ENCODE measurements at regions not wholly inside any gene's neighbourhood (a gene's known extent, or its start where the extent isn't known, plus 50 kb on each side); places are given as distances from the start of the nearest gene placed in this dataset.
"Not testable (repeated sequence)": the region's sequence is repeated elsewhere in the genome, so short reads cannot be mapped to it uniquely, and the experiment has no call there.

DNA sequence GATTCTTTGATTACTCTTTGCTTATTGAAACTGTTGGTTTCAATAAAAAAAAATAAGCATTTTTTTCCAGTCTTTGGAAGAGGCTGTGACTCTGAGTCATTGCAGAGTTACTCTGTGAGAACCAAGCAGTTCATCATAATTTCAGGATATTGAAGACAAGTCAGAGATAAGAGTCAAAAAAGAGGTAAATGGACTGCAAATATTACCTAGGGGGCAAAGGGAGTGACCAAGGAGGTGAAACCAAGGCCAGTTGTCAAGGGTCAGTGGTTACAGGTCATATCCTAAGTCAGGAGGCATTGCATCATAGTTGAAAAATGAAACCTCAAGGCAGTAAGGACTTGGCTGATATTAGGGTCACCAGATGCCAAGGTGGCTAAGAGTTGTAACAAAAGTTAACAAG is 597.1 kb upstream of the USP24 start:
- CTCF ChIA-PET: no interaction called here

DNA sequence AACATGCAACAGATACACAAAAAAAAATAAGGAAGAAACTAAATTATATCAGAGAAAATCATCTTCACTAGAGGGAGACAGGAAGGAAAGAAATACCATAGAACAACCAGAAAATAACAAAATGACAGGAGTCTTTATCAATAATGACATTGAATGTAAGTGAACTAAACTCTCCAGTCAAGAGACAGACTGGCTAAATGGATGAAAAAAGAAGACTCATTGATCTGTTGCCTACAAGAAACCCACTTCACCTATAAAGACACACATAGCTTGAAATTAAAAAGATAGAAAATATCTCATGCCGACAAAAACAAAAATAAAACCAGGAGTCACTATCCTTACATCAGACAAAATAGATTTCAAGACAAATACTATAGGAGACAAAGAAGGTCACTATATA is 593.1 kb upstream of the USP24 start:
- no peak for DNase-seq
- Mint-ChIP-seq H3K27ac (no peak overlapping the region), H3K4me1 (no peaks in the 10 kb centered on the region), H3K4me3 (no peak overlapping the region), H3K27me3 (no peaks in the 10 kb centered on the region), H3K36me3 (no peaks in the 10 kb centered on the region), H3K9me3 (peaks cover 2% of the 10 kb centered on the region)
- CTCF ChIA-PET: no interaction called here

More for the DNA sequence above, 597.1 kb upstream of the USP24 start:
- H3K4me3 Mint-ChIP-seq: no peak overlapping the region
- peaks cover 2% of the 10 kb centered on the region for H3K9me3 Mint-ChIP-seq
- H3K4me1 Mint-ChIP-seq: peaks cover 3% of the 10 kb centered on the region
- DNase-seq: no peak
- H3K27ac Mint-ChIP-seq: no peak overlapping the region
- H3K27me3 Mint-ChIP-seq: no peaks in the 10 kb centered on the region
- H3K36me3 Mint-ChIP-seq: no peaks in the 10 kb centered on the region

DNA sequence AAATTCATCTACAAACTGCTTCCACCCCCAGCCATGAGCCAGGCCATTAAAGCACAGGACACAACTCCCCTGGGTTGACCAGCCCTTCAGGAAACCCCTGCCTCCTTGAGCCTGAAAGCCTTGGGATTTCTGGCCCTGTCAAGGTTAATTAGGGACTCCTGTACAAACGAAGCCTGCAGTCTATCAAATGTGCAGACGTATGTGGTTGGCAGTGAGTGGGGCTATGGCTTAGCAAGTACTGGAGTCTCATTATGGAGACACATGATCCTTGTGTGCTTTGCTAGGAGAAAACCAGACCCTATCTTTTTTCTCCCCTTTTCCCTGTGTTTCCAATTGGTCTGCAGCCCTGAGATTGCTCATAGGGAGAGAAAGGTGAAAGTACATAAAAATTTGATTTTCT is 588.3 kb upstream of the USP24 start:
- no peaks in the 10 kb centered on the region for H3K4me1 Mint-ChIP-seq
- CTCF ChIA-PET: no interaction called here
- DNase-seq: no peak
- H3K4me3 Mint-ChIP-seq: no peak overlapping the region
- H3K9me3 Mint-ChIP-seq: peaks cover 8% of the 10 kb centered on the region
- H3K27ac Mint-ChIP-seq: no peak overlapping the region
- no peaks in the 10 kb centered on the region for H3K27me3 Mint-ChIP-seq
- H3K36me3 Mint-ChIP-seq: no peaks in the 10 kb centered on the region

DNA sequence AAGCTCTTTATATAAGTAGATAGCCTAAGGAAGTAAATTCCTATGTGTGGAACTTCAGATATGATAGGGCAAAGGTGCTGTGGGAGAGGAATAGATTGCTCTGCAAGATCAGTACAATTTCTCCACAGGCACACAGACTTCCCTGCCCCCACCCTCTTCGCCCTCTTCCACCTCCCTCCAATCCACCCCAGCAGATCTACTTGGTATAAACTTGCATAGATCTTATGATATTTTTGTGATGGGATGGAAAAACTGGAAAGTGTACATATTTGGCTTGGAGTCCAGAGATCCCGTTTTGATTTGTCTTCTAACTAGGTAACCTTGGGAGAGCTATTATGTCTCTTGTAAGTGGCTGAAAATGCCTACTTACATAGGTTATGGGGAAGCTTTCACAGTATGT is 586.3 kb upstream of the USP24 start:
- no peaks in the 10 kb centered on the region for H3K27me3 Mint-ChIP-seq
- H3K4me1 Mint-ChIP-seq: no peaks in the 10 kb centered on the region
- CTCF ChIA-PET: no interaction called here

DNA sequence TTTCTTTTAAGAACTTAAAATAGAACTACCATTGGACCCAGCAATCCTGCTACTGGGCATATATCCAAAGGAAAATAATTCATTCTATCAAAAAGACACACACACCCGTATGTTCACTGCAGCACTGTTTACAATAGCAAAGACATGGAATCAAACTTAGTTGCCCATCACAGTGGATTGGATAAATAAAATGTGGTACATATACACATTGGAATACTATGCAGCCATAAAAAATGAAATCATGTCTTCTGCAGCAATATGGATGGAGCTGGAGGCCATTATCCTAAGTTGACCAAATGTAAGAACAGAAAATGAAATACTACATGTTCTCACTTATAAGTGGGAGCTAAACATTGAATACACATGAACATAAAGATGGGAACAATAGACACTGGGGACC is 585.3 kb upstream of the USP24 start:
- CTCF ChIA-PET: no interaction called here
- Mint-ChIP-seq H3K27ac (no peak overlapping the region), H3K9me3 (peaks cover 7% of the 10 kb centered on the region), H3K36me3 (no peaks in the 10 kb centered on the region), H3K4me3 (no peak overlapping the region), H3K27me3 (no peaks in the 10 kb centered on the region), H3K4me1 (no peaks in the 10 kb centered on the region)
- DNase-seq: no peak

More for the DNA sequence above, 586.3 kb upstream of the USP24 start:
- DNase-seq: no peak
- no peak overlapping the region for H3K27ac Mint-ChIP-seq
- H3K36me3 Mint-ChIP-seq: no peaks in the 10 kb centered on the region
- H3K9me3 Mint-ChIP-seq: peaks cover 7% of the 10 kb centered on the region
- H3K4me3 Mint-ChIP-seq: no peak overlapping the region

DNA sequence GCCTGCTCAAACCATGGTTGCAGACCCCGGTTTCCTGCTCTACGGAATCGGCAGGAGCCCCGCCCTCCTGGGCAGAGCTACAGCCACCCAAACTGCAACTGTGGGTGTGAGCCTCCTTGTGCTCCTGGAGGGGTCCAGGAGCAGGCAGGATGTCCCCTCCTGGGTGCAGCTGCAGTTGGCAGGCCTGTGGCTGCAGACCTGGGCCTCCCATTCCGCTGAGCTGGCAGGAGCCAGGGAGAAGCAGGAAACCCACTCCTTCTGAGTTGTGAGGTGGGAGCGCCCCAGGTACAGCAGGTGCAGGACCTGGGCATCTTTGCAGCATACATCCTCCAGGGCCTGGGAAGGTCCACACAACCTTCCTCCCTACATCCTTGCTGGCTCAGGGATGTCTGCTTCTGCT is 578.7 kb upstream of the USP24 start:
- no peaks in the 10 kb centered on the region for H3K27me3 Mint-ChIP-seq
- CTCF ChIA-PET: no interaction called here
- no peak for DNase-seq
- no peak overlapping the region for H3K27ac Mint-ChIP-seq
- no peaks in the 10 kb centered on the region for H3K9me3 Mint-ChIP-seq
- H3K4me1 Mint-ChIP-seq: no peaks in the 10 kb centered on the region
- H3K36me3 Mint-ChIP-seq: no peaks in the 10 kb centered on the region
- H3K4me3 Mint-ChIP-seq: no peak overlapping the region

DNA sequence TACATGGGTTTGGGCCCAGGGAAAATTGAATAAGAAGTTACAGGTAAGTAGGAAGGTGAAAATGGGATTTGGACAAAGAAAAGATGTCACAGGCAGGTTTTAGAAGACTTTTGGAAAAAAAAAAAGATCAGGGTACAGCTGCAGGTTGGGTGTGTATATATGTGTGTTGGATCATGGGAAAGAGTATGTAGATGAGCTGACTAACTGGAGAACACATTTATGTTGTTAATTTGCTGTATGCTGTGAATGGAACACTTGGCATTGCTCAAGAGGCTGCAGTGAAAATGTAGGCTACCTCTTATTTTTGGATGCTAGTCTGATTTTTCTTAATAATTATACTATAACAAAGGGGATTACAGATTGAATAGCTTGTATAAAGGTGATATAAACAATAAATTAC is 577.7 kb upstream of the USP24 start:
- CTCF ChIA-PET: no interaction called here
- Mint-ChIP-seq H3K36me3 (no peaks in the 10 kb centered on the region), H3K4me3 (no peak overlapping the region), H3K9me3 (peaks cover 2% of the 10 kb centered on the region), H3K27ac (no peak overlapping the region), H3K27me3 (no peaks in the 10 kb centered on the region), H3K4me1 (no peaks in the 10 kb centered on the region)
- no peak for DNase-seq

DNA sequence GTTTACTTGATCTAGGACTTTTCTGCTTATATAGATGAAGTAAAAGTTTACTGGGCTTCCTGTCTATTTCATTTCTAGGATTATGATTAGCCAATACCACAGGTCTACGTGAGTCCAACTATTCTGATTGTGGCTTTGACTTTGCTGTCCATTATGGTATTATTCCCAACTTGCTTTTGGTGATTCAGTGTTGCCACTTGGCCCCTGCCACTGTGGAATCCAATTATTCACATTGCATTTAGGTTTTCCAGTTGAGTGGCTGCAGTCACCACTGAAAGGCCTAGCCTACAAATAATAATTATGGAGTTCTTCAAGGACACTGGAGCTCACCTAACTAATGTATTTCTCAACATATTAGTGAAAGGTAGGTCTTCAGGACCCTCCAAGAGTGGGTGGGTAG is 574.3 kb upstream of the USP24 start:
- H3K4me1 Mint-ChIP-seq: no peaks in the 10 kb centered on the region
- CTCF ChIA-PET: no interaction called here
- no peaks in the 10 kb centered on the region for H3K27me3 Mint-ChIP-seq
- no peak for DNase-seq
- no peaks in the 10 kb centered on the region for H3K36me3 Mint-ChIP-seq
- H3K4me3 Mint-ChIP-seq: no peak overlapping the region
- H3K27ac Mint-ChIP-seq: no peak overlapping the region
- H3K9me3 Mint-ChIP-seq: peaks cover 4% of the 10 kb centered on the region

DNA sequence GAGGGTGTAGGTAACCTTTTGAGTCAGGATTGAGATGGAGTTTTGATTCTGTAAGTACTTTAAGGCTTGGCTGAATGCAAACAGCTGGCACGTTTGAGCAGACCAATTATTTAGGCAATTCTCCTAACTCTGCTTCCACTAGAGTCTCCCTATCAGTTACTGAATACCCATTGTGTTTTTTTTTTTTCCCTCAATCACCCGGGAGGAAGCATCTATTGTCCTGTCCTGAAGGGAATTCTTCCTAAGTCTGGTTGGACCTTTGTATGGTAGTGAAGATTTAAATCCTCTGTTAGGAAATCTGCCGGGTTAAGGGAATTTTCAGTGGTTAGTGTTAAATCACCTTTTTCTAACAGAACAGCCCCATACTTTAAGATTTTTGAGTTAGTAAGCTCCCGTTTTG is 571.2 kb upstream of the USP24 start:
- Mint-ChIP-seq H3K4me3 (no peak overlapping the region), H3K27ac (no peak overlapping the region), H3K27me3 (no peaks in the 10 kb centered on the region), H3K36me3 (no peaks in the 10 kb centered on the region), H3K9me3 (peaks cover 4% of the 10 kb centered on the region), H3K4me1 (no peaks in the 10 kb centered on the region)
- CTCF ChIA-PET: no interaction called here
- DNase-seq: no peak

DNA sequence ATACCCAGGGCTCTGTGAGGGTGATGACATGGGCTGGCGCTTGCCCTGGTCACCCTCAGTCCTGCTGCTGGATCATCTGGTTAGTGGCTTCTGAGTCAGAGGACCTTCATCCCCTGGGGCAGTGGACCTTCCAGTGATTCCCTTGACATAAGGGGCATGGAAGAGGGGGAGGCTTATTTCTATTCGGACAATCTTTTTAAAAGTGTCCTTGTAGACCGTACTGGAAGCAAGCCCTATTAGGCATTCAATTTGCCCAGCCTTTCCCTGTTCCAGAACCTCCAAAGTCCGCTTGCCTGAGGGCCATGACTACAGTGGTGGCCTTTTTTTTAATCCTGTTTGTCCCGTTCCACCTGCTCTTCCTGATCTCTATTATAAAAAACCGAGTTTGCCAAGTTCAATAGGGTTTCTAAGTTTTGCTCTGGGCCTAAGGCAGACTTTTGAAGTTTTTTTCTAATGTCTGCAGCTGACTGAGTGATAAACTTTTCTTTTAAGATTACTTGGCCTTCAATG is 569.8 kb upstream of the USP24 start:
- DNase-seq, CTCF ChIA-PET, H3K4me1 Mint-ChIP-seq, H3K27ac Mint-ChIP-seq, H3K4me3 Mint-ChIP-seq, H3K9me3 Mint-ChIP-seq, H3K27me3 Mint-ChIP-seq, H3K36me3 Mint-ChIP-seq: not testable (repeated sequence)

DNA sequence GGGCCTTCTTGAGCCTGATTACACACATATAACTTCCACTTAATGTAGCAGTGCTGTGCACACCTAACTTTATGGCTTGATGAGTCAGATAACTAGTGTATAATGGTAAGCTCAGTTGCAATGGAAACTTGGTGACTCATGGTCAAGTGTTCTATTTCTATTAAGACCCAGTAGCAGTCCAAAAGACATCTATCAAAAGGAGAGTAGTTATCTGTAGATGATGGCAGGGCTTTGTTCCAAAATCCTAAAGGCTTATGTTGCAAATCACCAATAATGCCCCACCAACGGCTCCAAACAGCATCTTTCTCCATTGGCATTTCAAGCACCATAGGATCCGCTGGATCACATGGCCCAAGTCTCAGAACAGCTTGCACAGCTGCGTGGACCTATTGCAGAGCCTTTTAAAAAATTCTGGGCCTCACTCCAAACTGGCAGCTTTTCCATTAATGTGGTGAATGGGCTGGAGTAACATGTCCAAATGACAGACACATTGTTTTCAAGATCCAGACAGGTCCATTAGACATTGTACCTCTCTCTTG is 566.8 kb upstream of the USP24 start:
- Mint-ChIP-seq H3K36me3 (no peaks in the 10 kb centered on the region), H3K27ac (no peak overlapping the region), H3K9me3 (no peaks in the 10 kb centered on the region), H3K27me3 (no peaks in the 10 kb centered on the region), H3K4me1 (no peaks in the 10 kb centered on the region), H3K4me3 (no peak overlapping the region)
- no peak for DNase-seq
- CTCF ChIA-PET: no interaction called here

DNA sequence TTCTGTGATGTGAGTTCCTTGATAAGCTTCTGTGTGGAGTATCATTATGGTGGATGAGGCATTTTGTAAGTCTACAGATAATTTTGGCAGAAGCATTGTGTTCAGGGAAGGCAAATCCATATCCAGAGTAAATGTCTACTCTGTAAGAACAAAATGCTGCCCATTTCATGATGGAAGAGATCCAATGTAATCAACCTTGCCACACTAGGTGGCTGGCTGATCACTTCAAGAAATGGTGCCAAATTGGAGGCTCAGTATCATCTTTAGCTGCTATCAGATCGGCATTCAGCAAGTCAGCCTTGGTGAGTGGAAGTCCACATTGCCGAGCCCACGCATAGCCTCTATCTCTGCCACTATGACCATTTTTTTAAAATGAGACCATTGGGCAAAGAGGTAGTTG is 565.8 kb upstream of the USP24 start:
- no peak overlapping the region for H3K4me3 Mint-ChIP-seq

DNA sequence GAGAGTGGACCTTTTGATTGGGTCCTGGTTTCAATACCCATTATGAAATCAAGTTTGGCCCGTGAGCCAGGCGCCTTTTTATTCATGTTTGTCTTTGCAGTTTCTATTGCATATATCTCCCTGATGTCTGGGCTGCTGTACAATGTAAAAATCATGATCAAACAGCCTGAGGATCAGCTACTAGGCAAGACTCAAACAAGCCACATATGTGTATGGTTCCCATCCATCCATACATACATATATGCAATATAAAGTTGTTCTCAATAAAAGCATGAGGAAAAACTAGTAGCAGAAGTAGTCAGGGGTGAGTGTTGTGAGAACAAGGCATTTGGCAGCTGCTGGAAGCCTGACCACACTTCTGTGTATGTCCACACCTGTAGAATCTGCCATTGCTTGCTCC is 562.4 kb upstream of the USP24 start:
- H3K36me3 Mint-ChIP-seq: no peaks in the 10 kb centered on the region
- CTCF ChIA-PET: no interaction called here
- no peak overlapping the region for H3K27ac Mint-ChIP-seq
- no peak for DNase-seq
- no peak overlapping the region for H3K4me3 Mint-ChIP-seq
- H3K9me3 Mint-ChIP-seq: no peaks in the 10 kb centered on the region
- no peaks in the 10 kb centered on the region for H3K4me1 Mint-ChIP-seq
- no peaks in the 10 kb centered on the region for H3K27me3 Mint-ChIP-seq

More for the DNA sequence above, 565.8 kb upstream of the USP24 start:
- CTCF ChIA-PET: no interaction called here
- no peak overlapping the region for H3K27ac Mint-ChIP-seq
- no peaks in the 10 kb centered on the region for H3K9me3 Mint-ChIP-seq
- no peaks in the 10 kb centered on the region for H3K4me1 Mint-ChIP-seq
- no peaks in the 10 kb centered on the region for H3K27me3 Mint-ChIP-seq
- H3K36me3 Mint-ChIP-seq: no peaks in the 10 kb centered on the region
- DNase-seq: no peak

DNA sequence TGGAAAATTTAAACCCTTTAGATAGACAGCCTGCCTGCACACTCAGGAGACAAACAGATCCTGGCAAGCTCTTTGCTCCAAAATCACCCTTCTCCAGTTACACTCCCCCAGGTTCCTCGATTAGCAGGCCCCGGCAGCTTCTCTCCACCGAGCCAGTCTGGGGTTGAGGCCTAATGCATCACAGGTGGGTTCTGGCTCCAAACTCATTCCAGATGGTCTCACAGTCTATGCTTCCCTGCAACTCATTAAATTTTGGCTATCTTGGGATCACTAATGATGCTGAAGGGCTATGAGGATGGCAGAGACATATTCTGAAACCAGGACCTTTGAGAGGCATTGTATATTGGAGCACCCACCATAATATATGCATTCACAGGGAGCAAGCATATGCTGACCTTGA is 559.8 kb upstream of the USP24 start:
- Mint-ChIP-seq H3K4me3 (no peak overlapping the region), H3K9me3 (no peaks in the 10 kb centered on the region), H3K27ac (no peak overlapping the region), H3K36me3 (no peaks in the 10 kb centered on the region), H3K27me3 (no peaks in the 10 kb centered on the region), H3K4me1 (no peaks in the 10 kb centered on the region)
- CTCF ChIA-PET: no interaction called here
- no peak for DNase-seq

DNA sequence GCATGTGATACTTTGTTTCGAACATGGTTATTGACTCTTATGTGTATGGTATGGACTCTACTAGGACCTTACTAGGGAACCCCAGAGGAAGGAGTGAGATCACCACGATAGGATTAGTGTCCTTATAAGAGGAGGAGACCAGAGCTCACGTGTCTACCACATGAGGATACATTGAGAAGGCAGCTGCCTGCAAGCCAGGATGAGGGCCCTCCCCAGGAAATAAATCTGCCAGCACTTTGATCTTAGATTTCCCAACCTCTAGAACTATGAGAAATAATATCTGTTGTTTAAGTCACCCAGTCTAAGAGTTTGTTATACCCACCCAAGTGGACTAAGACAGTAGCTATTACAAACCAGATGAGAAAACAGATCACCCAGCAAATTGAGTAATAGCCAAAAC is 559.3 kb upstream of the USP24 start:
- Mint-ChIP-seq H3K4me3 (no peak overlapping the region), H3K27ac (no peak overlapping the region), H3K36me3 (no peaks in the 10 kb centered on the region), H3K27me3 (no peaks in the 10 kb centered on the region), H3K4me1 (no peaks in the 10 kb centered on the region), H3K9me3 (no peaks in the 10 kb centered on the region)
- DNase-seq: no peak
- CTCF ChIA-PET: no interaction called here
